HFF-Myc (cell line): ENCODE measurements at regions not wholly inside any gene's neighbourhood (a gene's known extent, or its start where the extent isn't known, plus 50 kb on each side); places are given as distances from the start of the nearest gene placed in this dataset.

Experiments used
- DNase-seq: peaks from one replicate; pipeline ENCODE4 v3.0.0-alpha.2; 2011; ENCODE audit warnings: low read depth; ENCODE audit errors: extremely low read depth
- H3K4me3 ChIP-seq: replicated peaks from 2 replicates; pipeline ENCODE4 v1.5.1; 2011; ENCODE audit warnings: low read depth, mild to moderate bottlenecking, control low read depth, low read length
- TF ChIP-seq, protein P1 (sequence below): IDR thresholded peaks from 2 replicates; pipeline ENCODE4 v1.5.1; 2012; ENCODE audit warnings: mild to moderate bottlenecking, low read depth, low read length, control low read depth; ENCODE audit errors: missing control alignments

DNA sequence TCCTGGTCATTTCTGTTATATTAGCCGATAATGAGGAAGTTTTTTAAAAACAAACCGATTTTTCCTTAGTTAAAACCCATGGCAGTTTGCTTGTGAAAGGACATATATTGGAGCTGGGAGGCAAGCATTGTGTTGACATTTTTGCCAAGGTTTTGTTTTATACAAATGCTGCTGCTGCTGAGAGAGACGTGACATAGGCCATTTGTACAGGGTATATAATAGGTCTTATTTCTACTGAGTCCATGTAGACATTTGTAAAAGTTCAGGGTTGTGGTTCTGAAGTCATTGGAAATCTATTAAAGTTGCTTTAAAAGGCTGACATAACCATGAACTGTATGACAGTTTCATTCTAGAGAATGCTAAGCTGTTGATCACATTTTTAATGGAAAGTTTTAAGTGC lies 424.0 kb upstream of the FANCL start:
- DNase-seq = no peak
- no peak overlapping the region for H3K4me3 ChIP-seq
- TF ChIP-seq, protein P1, sequence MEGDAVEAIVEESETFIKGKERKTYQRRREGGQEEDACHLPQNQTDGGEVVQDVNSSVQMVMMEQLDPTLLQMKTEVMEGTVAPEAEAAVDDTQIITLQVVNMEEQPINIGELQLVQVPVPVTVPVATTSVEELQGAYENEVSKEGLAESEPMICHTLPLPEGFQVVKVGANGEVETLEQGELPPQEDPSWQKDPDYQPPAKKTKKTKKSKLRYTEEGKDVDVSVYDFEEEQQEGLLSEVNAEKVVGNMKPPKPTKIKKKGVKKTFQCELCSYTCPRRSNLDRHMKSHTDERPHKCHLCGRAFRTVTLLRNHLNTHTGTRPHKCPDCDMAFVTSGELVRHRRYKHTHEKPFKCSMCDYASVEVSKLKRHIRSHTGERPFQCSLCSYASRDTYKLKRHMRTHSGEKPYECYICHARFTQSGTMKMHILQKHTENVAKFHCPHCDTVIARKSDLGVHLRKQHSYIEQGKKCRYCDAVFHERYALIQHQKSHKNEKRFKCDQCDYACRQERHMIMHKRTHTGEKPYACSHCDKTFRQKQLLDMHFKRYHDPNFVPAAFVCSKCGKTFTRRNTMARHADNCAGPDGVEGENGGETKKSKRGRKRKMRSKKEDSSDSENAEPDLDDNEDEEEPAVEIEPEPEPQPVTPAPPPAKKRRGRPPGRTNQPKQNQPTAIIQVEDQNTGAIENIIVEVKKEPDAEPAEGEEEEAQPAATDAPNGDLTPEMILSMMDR = no peak

DNA sequence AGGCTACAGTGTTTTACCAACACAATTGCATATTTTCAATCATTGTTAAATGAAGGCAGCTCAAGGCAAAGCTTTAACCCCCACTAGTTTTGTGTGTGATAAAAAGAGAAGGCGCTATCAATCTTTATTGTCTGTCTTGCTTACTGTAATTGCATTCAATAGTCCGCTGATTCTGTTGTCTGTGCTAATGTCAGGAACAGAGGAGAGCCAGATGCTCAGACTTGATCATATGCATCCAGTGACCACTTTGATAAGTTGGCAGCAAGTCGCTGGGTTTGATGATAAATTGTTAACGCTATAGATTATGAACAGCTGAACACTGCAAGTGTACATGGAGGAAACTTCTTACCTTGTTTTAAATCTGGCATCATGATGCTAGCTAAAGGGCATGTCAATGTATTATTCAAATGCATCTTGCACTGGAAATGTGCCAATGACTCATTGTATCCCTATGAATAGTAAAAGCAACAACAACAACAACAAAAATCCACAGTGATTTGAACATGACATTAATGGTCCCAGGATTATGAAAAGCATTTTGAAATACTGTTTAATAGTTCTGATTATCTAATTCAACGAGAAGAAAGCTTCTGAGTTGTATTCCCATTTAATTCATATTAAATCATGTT lies 423.5 kb upstream of the FANCL start:
- no peak overlapping the region for H3K4me3 ChIP-seq
- TF ChIP-seq, protein P1 = no peak
- DNase-seq = no peak

DNA sequence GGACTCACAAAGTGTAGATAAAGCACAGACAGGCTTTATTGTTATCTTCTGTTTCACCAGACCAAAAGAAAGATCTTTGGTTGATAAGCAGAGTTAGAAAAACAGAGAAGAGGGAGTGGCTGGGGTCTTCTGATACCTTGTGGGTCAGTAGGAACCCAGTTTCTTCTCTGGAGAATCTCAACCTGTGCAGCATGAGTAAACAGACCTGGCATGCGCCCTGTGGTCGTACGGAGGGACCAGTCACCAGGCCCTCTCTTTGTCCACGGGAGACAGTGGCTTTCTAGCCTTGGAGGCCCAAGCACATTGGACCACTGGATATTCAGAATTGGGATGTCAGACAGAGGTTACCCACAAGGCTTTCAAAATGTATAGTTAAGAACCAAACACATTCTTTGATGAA lies 418.9 kb upstream of the FANCL start:
- DNase-seq = no peak
- no peak overlapping the region for H3K4me3 ChIP-seq
- TF ChIP-seq, protein P1 = no peak

DNA sequence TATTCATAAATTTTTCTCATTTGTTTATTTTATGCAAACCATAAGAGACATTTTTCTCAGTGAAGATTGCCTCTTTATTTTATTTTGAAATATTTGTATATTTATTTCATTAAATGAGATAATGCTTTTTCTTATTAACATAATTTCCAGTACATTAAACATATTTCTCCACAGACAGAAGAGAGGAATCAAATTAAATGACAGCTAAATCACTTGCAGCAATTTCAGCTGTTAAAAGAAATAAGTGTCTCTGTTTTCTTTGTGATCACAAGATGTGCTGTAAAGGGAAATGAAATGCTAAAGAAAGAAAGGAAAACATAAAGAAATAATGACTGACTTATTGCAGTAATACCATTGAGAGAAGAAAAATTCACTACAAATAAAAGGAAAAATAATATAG lies 414.0 kb upstream of the FANCL start:
- TF ChIP-seq, protein P1 = no peak
- DNase-seq = no peak
- H3K4me3 ChIP-seq = no peak overlapping the region

DNA sequence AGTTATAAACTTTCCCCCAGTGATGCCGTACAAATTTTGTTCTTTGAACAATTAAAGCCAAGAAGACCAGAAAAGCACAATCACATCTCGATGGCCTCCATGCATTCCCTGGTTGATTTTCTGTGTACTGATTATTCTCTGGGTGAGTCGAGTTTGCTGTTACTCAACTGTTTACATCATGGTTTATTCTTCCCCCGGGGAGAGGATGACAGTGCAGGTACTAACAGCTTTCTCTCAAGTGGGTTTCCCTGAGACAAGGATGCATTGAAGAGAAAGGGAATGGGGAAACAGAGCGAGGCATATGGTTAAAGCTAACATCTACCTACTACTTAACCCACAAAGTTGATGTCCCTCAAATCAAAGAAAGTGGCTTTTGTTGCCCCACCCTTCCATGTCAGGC lies 410.8 kb upstream of the FANCL start:
- H3K4me3 ChIP-seq = no peak overlapping the region
- TF ChIP-seq, protein P1 = no peak
- DNase-seq = no peak

DNA sequence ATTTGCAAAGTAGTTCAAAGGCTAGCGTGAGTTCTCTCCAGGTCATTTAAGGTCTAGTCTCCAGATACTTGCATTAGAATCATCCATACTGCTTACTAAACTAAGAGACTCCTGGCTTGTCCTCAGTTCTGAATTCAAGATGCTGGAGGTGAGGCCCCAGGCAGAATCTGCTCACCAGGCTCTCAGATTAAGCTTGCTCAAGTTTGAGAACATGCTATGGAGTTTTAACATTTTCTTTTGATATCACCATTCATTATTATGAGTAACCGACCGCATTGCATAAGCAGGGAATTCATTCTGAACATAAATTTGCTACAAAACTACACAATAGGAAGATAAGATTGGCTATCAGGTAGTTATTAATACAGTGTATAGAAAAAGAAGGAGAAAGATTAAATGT lies 409.7 kb upstream of the FANCL start:
- TF ChIP-seq, protein P1 = no peak

DNA sequence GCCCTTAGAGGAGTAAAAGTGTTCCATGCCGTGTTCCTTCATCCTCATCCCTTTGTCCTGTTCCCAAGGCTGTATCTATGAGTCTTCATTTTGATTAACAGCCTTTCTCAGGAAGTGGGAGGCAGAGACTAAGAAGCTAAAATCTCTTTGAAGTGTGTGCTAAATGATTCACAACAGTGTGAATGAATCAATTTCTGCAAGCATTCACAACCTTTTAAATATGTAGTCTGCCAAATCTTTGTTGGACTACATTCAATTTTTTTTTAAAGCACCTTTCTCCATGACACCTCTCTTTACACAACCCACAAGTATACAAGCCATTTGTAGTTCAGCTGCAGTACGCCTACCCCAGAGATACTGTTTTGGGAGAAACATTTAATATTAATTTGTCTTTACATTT lies 408.6 kb upstream of the FANCL start:
- H3K4me3 ChIP-seq = no peak overlapping the region
- TF ChIP-seq, protein P1 = no peak
- DNase-seq = no peak

More for the DNA sequence above, 409.7 kb upstream of the FANCL start:
- DNase-seq = no peak
- H3K4me3 ChIP-seq = no peak overlapping the region
